Inflammatory macrophage (primary cell): ENCODE measurements at regions not wholly inside any gene's neighbourhood (a gene's known extent, or its start where the extent isn't known, plus 50 kb on each side); places are given as distances from the start of the nearest gene placed in this dataset.

Experiments used
- DNase-seq, 2 donors: peaks; one replicate each; pipeline ENCODE4 v3.0.0-alpha.2; 2020 to 2022

- DNase-seq: no peak
These were observed 193.8 kb upstream of the PRSS16 start for GRCh38 chr6:27053738-27054137.

- DNase-seq: no peak
These were observed 190.9 kb upstream of the PRSS16 start for GRCh38 chr6:27056615-27057014.

DNA sequence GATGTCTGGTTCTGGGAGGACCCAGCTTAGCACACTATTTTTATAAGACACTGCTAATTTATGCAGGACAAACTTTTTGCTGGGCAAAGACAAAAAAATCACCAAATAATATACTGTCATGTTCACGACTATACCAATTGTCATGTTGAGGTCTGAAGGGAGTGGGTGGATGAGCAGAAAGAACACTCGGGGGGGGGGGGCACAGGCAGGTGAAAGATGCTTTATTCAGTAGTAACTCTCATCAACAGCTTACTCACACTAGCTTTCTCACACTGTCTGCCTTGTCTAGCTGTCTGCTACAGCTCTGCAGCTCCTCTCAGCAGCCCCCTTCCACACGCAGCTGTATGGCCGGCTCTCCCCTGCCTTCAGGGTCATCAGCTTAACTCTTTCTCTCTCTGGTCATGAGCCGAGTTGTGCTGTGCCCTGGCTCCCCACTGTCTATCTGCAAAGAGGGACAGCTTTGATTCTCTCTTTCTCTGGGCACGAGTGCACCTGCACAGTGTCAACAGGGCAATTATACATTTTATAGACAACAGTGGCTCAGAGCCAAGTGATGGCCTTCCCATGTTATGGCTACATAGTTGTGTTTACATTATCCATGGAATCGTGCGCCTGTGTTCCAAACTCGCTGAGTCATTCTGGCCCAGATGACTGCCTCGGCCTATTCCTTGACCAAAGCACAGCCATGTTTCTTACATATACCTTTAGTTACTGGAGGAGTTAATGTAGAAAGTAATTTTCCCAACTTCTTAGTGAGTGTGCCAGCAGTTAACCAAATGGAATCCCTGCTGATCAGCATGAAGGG, 187.7 kb upstream of the PRSS16 start:
- DNase-seq: no peak

DNA sequence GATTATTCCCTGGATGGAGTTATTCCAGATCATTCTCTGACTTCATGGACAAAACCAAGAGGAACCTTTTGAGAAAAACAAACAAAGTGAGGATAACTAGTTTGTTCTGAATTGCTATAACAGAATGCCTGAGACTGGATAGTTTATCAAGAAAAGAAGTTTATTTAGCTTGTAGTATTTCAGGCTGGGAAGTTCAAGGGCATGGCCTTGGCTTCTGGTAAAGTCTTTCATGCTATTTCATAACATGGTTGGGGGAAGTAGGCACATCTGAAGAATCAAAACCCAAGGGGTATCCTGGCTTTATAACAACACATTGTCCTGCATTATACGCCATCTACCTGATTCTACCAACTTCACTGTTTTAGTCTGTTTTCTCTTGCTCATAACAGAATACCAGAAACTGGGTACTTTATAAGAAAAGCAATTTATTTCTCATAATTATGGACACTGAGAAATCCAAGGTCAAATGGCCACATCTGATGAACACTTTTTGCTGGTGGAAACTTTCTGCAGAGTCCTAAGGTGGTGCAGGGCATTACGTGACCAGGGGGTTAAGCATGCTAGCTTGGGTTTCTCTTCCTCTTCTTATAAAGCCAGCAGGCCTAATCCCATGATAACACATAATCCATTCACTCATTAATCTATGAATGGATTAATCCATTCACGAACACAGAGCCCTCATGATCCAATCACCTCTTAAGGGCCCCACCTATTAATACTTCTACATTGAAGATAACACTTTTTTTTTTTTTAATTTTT, 186.1 kb upstream of the PRSS16 start:
- DNase-seq: no peak

GRCh38 chr6:27062755-27063154, 184.7 kb upstream of the PRSS16 start:
- no peak for DNase-seq

GRCh38 chr6:27065183-27065582, 182.3 kb upstream of the PRSS16 start:
- no peak for DNase-seq

- DNase-seq: no peak
These were observed 181.1 kb upstream of the PRSS16 start for GRCh38 chr6:27066381-27066780.

GRCh38 chr6:27066802-27067201, 180.7 kb upstream of the PRSS16 start:
- DNase-seq: no peak

DNA sequence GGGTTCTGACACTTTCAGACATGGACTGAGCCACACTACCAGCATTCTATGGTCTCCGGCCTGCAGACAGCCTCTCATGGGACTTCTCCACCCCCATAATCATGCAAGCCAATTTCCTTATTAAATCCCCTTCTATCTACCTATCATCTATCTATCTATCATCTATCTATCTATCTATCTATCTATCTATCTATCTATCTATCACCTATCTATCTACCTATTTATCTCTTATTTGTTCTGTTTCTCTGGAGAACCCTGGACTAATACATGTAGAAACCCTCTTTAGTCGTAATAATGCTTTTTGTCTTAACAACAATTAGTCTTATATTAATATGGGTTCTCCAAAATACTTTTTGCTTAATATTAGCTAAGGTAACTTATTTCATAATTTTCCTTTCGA, 174.1 kb upstream of the PRSS16 start:
- DNase-seq: no peak

GRCh38 chr6:27076116-27076515, 171.4 kb upstream of the PRSS16 start:
- no peak for DNase-seq

DNA sequence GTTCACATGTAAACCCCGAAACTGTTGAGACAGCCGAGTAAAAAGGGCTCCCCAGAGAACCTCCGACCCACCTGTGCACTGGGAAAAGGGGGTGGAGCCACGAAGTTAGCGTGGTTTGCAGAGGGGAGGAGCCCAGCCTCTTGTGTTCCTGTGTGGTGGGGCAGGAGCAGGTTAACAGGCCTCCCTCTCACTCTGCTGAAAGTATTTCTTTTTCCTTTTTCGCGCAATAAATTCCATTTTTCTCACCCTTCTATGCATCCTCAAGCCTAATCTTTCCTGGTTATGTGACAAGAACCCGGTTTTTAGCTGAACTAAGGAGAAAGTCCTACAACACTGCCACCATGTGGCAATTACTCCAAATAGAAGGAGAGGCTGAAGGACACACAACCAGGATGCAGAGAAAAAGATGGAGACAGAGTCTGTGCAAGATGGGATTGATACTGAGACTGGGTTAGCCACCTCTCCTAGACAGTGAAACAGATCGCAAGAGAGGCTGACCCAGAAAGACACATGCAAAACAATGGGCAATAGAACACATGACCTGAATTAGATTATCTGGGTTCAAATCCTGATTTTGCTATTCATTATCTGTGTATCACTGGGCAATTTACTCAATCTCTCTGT, 168.7 kb upstream of the PRSS16 start:
- DNase-seq: peak; percentile 59 to 61

GRCh38 chr6:27081188-27081587, 166.3 kb upstream of the PRSS16 start:
- DNase-seq: no peak

GRCh38 chr6:27081931-27082330, 165.6 kb upstream of the PRSS16 start:
- no peak for DNase-seq

DNA sequence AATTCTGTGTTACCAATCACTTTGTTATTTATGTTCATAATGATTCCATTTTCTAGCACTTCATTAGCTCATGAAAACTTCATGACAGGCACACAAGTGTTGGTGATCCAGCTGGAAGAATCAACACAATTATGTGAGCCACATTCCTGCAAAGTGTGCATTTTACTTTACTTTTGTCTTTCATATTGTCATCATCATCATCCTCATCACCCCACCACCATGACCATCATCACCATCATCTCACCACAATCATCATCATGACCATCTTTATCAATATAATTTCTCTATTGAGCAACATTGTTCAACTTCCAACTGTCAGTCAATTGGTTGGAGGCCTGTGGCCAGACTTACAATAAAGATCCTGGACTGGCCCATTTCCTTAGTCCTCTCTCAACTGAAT, 159.4 kb upstream of the PRSS16 start:
- no peak for DNase-seq

DNA sequence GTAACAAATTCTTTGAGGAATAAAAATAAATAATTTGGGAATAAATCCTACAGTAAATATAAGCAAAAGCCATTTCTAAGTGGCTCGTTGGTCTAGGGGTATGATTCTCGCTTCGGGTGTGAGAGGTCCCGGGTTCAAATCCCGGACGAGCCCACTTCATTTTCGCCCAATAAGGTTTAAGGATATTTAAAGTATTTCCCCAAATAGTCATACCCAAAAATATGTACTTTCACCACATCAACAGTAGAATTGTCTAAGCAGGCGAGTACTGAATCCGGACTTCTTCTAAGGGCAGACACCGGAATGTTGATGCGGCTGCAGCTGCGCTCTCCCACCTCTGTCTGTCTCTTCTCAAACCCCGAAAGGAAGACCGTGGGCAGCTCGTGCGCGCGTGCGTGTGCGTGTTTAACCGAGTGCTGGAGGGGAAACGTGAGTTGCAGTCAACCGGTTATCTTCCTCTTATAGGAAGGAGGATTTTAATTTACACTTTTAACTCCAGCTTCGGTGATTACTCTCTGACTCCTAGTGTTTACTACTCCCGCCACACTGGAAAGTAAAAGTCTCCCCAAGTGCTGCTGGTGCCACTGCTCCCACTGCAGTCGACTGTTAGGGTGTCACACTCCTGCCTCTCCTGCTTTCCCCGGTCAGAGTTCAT, 155.7 kb upstream of the PRSS16 start:
- peak in 1 of 2 donors; percentile 17 for DNase-seq

GRCh38 chr6:27092316-27092692, 155.2 kb upstream of the PRSS16 start:
- DNase-seq: no peak

DNA sequence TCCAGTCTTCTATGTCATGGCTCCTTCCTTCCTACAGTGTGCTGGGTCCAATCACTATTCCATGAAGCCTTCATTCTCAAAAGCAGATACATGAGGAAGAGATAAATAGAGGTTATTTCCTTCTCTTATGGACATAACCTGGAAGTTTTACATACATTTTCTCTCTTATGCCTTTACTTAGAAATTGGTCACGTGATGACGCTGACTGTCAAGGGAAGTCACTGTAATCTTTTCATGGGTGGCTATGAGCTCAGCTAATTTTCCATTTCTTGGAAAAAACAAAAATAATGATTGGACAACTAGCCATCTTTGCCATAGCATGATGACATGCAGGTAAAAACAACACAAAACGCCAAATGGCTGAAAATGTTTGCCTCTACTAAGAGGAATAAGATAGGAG, 151.6 kb upstream of the PRSS16 start:
- DNase-seq: no peak

DNA sequence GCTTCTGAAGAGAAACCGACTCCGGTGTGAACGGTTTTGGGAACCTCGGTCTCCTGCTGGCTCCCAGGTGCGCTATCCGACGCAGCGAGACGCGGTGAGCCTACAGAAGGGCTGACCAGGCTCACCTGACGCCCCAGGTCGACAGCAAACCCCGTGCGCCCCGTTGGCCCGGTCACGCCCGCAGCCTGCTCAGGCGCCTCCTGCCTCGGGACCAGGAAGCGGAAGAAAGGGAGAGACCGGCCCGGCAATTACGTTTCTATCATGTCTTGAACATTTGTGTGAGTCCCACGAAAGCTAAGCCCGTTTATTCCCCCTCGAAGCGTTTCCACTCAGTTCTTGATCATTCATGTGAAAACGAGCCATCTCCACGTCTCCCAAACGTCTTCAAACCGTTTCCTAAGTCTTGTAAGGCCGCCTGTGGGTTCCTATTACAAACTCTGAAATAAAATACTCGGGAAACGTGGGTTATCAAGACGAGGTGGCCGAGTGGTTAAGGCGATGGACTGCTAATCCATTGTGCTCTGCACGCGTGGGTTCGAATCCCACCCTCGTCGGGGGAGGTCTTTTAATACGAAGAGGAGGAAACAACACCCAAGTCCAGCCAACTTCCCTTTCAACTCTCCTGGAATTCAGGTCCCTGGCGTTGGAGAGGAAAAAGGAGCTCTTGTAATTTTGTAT, 150.5 kb upstream of the PRSS16 start:
- peak; percentile 9 to 46 for DNase-seq

GRCh38 chr6:27098956-27099355, 148.5 kb upstream of the PRSS16 start:
- no peak for DNase-seq

DNA sequence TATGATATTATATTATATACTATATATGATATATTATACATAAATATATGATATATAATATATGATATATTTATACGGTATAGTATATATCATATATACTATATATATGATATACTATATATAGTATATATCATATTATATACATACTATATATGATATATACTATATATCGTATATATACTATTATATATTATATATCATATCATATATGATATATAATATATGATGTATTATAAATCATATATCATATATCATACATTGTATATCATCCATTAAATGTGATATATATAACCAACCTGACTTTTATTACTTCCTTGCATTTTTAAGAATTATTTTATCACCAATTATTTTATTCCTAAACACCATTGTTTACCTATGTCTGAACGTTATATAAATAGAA, 146.6 kb upstream of the PRSS16 start:
- DNase-seq: no peak

DNA sequence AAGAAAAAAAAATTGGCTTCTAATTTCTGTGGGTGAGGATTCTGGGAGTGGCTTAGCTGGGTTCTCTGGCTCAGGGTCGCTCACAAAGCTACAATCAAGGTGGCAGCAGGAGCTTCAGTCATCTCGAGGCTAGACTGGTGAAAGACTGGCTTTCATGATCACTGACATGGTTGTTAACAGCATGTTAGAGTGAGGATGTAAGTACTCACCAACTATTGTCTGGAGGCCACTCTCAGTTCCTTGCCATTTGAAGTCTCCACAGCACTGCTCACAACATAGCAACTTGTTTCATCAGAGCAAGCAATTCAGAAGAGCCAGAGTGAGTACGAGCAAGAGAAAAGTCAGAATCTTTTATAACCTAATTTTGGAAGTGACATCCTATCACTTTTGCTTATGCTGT, 145.7 kb upstream of the PRSS16 start:
- DNase-seq: no peak

- DNase-seq: no peak
These were observed 141.1 kb upstream of the PRSS16 start for GRCh38 chr6:27106382-27106781.

GRCh38 chr6:27111743-27112142, 135.8 kb upstream of the PRSS16 start:
- DNase-seq: no peak
